Posterior vena cava (tissue), 2 donors: ENCODE measurements at regions not wholly inside any gene's neighbourhood (a gene's known extent, or its start where the extent isn't known, plus 50 kb on each side); places are given as distances from the start of the nearest gene placed in this dataset.

Source experiments
- DNase-seq: peaks from one replicate; pipeline ENCODE4 v3.0.0-alpha.2; 2020; ENCODE audit warnings: low spot score
- intact Hi-C, 2 donors: fragments of 100-400 bp; cut with DNase I; formaldehyde crosslinking; loops; one replicate each; pipeline versions ENCODE4 v1.14.1 to v1.14.2; 2022 to 2023
- donor health status: DM: yes; HTN: yes; CAD: no.
- donor health status: DM: yes; HTN: yes; CAD: no.

- DNase-seq: no peak
- intact Hi-C loops: no loop called here
Measured at GRCh38 chr7:113727486-113727885, 191.3 kb downstream of the PPP1R3A start.

- no peak for DNase-seq
- intact Hi-C loops: no loop called here
Measured at GRCh38 chr7:113722006-113722405, 196.8 kb downstream of the PPP1R3A start.

GRCh38 chr7:113717739-113718138 is 201.1 kb downstream of the PPP1R3A start:
- no peak for DNase-seq
- intact Hi-C loops: no loop called here

GRCh38 chr7:113715981-113716856 is 202.6 kb downstream of the PPP1R3A start:
- no peak for DNase-seq
- intact Hi-C loops: no loop called here

GRCh38 chr7:113715262-113715661 is 203.5 kb downstream of the PPP1R3A start:
- DNase-seq: no peak
- intact Hi-C loops: no loop called here

- intact Hi-C loops: no loop called here
- DNase-seq: no peak
Measured at GRCh38 chr7:113710310-113711096, 208.3 kb downstream of the PPP1R3A start.

- intact Hi-C loops: no loop called here
Measured at GRCh38 chr7:113705439-113705838, 213.4 kb downstream of the PPP1R3A start.

GRCh38 chr7:113698556-113699220 is 220.1 kb downstream of the PPP1R3A start:
- no peak for DNase-seq
- intact Hi-C loops: no loop called here

More at GRCh38 chr7:113705439-113705838, 213.4 kb downstream of the PPP1R3A start:
- DNase-seq: no peak

GRCh38 chr7:113694149-113694548 is 224.7 kb downstream of the PPP1R3A start:
- intact Hi-C loops: no loop called here

GRCh38 chr7:113684165-113684564 is 234.6 kb downstream of the PPP1R3A start:
- DNase-seq: no peak
- intact Hi-C loops: no loop called here

More at GRCh38 chr7:113694149-113694548, 224.7 kb downstream of the PPP1R3A start:
- no peak for DNase-seq

GRCh38 chr7:113677811-113678210 is 241.0 kb downstream of the PPP1R3A start:
- intact Hi-C loops: no loop called here
- no peak for DNase-seq

GRCh38 chr7:113664867-113665266 is 253.9 kb downstream of the PPP1R3A start:
- intact Hi-C loops: no loop called here
- no peak for DNase-seq

- intact Hi-C loops: no loop called here
- DNase-seq: no peak
Measured at GRCh38 chr7:113659416-113659815, 259.4 kb downstream of the PPP1R3A start.

- intact Hi-C loops: no loop called here
- no peak for DNase-seq
Measured at GRCh38 chr7:113657603-113658002, 261.2 kb downstream of the PPP1R3A start.

GRCh38 chr7:113652501-113652900 is 266.3 kb downstream of the PPP1R3A start:
- no peak for DNase-seq
- intact Hi-C loops: no loop called here

GRCh38 chr7:113649556-113649955 is 269.3 kb downstream of the PPP1R3A start:
- intact Hi-C loops: no loop called here
- DNase-seq: no peak

- intact Hi-C loops: no loop called here
- no peak for DNase-seq
Measured at GRCh38 chr7:113639221-113639620, 279.6 kb downstream of the PPP1R3A start.

GRCh38 chr7:113636727-113637421 is 281.9 kb downstream of the PPP1R3A start:
- no peak for DNase-seq
- intact Hi-C loops: no loop called here

- intact Hi-C loops: no loop called here
- no peak for DNase-seq
Measured at GRCh38 chr7:113635492-113635891, 283.3 kb downstream of the PPP1R3A start.
